ENCODE measurements at regions not wholly inside any gene's neighbourhood (a gene's known extent, or its start where the extent isn't known, plus 50 kb on each side); places are given as distances from the start of the nearest gene placed in this dataset.

GRCh38 chr14:88989911-88990310 lies 165.5 kb downstream of the TTC8 start (continued):
- TF ChIP-seq ZBTB40 (IDR thresholded peaks at IDR 0.05; ENCODE audit: borderline replicate concordance) (no peak), ATF2 (IDR thresholded peaks at IDR 0.05; ENCODE audit: low read length) (no peak)

GRCh38 chr14:88990856-88991255 lies 166.4 kb downstream of the TTC8 start:
- no peak for ATAC-seq
- WGBS (ENCODE audit: insufficient coverage, insufficient replicate concordance, low lambda C conversion rate, missing lambda C conversion rate), result 0% methylated on average over 1 of the region's 1 CpG
- no peak for TF ChIP-seq LARP7 (IDR thresholded peaks at IDR 0.05)
- TF ChIP-seq ZNF274 (IDR thresholded peaks at IDR 0.05; ENCODE audit: insufficient read depth, insufficient read length), result no peak
- TF ChIP-seq SREBF1 (IDR thresholded peaks at IDR 0.05; ENCODE audit: low read length), result no peak
- no peak for TF ChIP-seq PRDM15 (CRISPR knock-in tag; IDR thresholded peaks at IDR 0.05)
- TF ChIP-seq FOXM1 (IDR thresholded peaks at IDR 0.05; ENCODE audit: low read depth, low read length), result no peak
- no peak for TF ChIP-seq CBFB (IDR thresholded peaks at IDR 0.05; ENCODE audit: low read depth)
- no peak for TF ChIP-seq E2F8 (IDR thresholded peaks at IDR 0.05; ENCODE audit: low read depth, partially characterized antibody)
- TF ChIP-seq IKZF1 (conservative IDR thresholded peaks at IDR 0.05), result no peak
- no peak for TF ChIP-seq MAX (IDR thresholded peaks at IDR 0.05; ENCODE audit: low read depth, low read length)
- TF ChIP-seq DPF2 (IDR thresholded peaks at IDR 0.05), result no peak

More at GRCh38 chr14:88990856-88991255, 166.4 kb downstream of the TTC8 start:
- ChIA-PET POLR2A (no interaction called here), SMC1A (ENCODE audit: uncharacterized antibody, unreplicated experiment) (no interaction called here), RAD21 (ENCODE audit: unreplicated experiment) (no interaction called here), CTCF (no interaction called here)
- Histone ChIP-seq H3K9ac (ENCODE audit: control insufficient read depth, insufficient read depth, low read length) (no peak overlapping the region), H4K20me1 (ENCODE audit: control insufficient read depth, insufficient read depth) (no peaks in the 10 kb centered on the region), H3K4me2 (ENCODE audit: control insufficient read depth, insufficient read depth) (no peak overlapping the region), H3K4me1 (ENCODE audit: control insufficient read depth, insufficient read depth, low read length) (no peaks in the 10 kb centered on the region), H3K79me2 (ENCODE audit: control insufficient read depth, insufficient read depth, low read length) (no peaks in the 10 kb centered on the region), H2AFZ (ENCODE audit: control insufficient read depth, low read depth, low read length) (no peak overlapping the region), H3K36me3 (ENCODE audit: control insufficient read depth in 2 of 2, insufficient read depth in 2 of 2, low read length in 1 of 2) (no peaks in the 10 kb centered on the region), H3K9me3 (replicated peaks; ENCODE audit: control insufficient read depth, insufficient read depth, low read length) (peaks cover 3% of the 10 kb centered on the region; the same call in 1 of the 3 replicates), H3K27me3 (replicated peaks in 1 of 2; ENCODE audit: control insufficient read depth in 2 of 2, insufficient read depth in 2 of 2, low read length in 1 of 2) (no peaks in the 10 kb centered on the region; a peak in 1 of 4 replicates), H3K27ac (ENCODE audit: control insufficient read depth, insufficient read depth) (no peak overlapping the region), H3K4me3 (no peak overlapping the region)
- DNase-seq (ENCODE audit: low read depth, low spot score) (no peak), FAIRE-seq (no peak)
- BruUV-seq (replicated peaks), result no TSS peak
- intact Hi-C loops (cut with micrococcal nuclease; ENCODE audit: unreplicated experiment) (no loop called here), in situ Hi-C loops (cut with MboI) (no loop called here)
